BJ (cell line): ENCODE measurements at regions not wholly inside any gene's neighbourhood (a gene's known extent, or its start where the extent isn't known, plus 50 kb on each side); places are given as distances from the start of the nearest gene placed in this dataset.

Source experiments
- CTCF ChIA-PET: fragments of 350-600 bp; formaldehyde crosslinking; extraction: SDS; loops from one replicate; lab custom pipeline; 2021; ENCODE audit warnings: antibody characterized with exemption, inconsistent platforms; lab: Yijun Ruan, JAX
- POLR2A ChIA-PET: fragments of 300-600 bp; sonication (Branson Sonifier 250); formaldehyde crosslinking; extraction: SDS; loops from one replicate; lab custom pipeline; 2021; ENCODE audit warnings: antibody characterized with exemption; lab: Charles Lee
- DNase-seq: peaks from one replicate; pipeline ENCODE4 v3.0.0-alpha.2; 2011; ENCODE audit warnings: low read depth
- H3K27me3 ChIP-seq: 2 replicates; pipeline ENCODE4 v1.6.0; 2011; ENCODE audit warnings: low read length; ENCODE audit not compliant: control insufficient read depth, insufficient read depth
- H3K36me3 ChIP-seq: 2 replicates; pipeline ENCODE4 v1.5.1; 2011; ENCODE audit warnings: low read length; ENCODE audit not compliant: control insufficient read depth, insufficient read depth
- H3K4me3 ChIP-seq: 2 replicates; pipeline ENCODE4 v1.5.1; 2011; ENCODE audit warnings: low read depth, mild to moderate bottlenecking, control low read depth, low read length
- TF ChIP-seq, protein P1 (sequence below): IDR thresholded peaks from 2 replicates; pipeline ENCODE4 v1.5.1; 2011; ENCODE audit warnings: low read depth, mild to moderate bottlenecking, control low read depth, inconsistent platforms, low read length, moderate library complexity; ENCODE audit not compliant: insufficient read depth

DNA sequence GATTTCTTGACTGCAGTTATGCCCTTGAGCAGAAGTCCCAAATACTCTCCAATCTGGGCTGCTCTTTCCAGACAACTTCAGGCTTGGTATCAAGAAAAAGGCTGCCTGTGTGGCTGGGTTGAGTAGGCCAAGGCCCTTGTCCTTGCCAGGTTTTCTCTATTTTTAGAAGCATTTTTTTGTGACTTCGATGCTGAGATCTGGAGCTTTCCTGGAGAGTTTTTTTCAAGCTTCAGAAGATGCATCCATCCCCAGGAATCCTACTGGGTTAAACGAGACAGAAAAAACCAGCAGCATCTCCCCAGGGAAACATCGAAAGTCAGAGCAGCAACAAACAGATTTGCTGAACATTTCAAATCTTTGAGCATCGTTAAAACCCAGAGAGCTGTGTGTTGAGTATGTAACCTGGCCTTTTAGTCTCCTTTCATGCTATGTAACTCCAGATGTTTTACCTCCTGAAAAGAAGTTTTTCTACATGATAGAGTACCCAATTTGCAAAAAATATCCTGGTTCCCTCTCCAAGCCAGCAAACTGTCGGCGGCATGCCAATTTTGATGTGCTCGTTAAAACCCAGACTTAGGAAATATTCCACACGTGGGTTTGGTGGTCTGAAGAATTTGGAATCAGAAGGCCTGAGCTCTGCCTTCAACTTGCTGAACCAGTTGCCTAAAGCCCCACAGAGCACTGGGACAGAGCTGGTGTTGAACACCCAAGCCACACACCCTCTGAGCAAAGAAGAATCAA, 98.1 kb upstream of the ALDH1B1 start:
- CTCF ChIA-PET, result no interaction called here
- no peak for DNase-seq

GRCh38 chr9:38293022-38293421, 99.5 kb upstream of the ALDH1B1 start:
- peaks cover 2% of the 10 kb centered on the region for H3K27me3 ChIP-seq
- TF ChIP-seq, protein P1, sequence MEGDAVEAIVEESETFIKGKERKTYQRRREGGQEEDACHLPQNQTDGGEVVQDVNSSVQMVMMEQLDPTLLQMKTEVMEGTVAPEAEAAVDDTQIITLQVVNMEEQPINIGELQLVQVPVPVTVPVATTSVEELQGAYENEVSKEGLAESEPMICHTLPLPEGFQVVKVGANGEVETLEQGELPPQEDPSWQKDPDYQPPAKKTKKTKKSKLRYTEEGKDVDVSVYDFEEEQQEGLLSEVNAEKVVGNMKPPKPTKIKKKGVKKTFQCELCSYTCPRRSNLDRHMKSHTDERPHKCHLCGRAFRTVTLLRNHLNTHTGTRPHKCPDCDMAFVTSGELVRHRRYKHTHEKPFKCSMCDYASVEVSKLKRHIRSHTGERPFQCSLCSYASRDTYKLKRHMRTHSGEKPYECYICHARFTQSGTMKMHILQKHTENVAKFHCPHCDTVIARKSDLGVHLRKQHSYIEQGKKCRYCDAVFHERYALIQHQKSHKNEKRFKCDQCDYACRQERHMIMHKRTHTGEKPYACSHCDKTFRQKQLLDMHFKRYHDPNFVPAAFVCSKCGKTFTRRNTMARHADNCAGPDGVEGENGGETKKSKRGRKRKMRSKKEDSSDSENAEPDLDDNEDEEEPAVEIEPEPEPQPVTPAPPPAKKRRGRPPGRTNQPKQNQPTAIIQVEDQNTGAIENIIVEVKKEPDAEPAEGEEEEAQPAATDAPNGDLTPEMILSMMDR, result no peak
- POLR2A ChIA-PET, result no interaction called here
- H3K4me3 ChIP-seq, result no peak overlapping the region
- H3K36me3 ChIP-seq, result no peaks in the 10 kb centered on the region
- CTCF ChIA-PET, result interaction anchor here (0.6 kb wide), 1 partner anchor 60 kb away, joined by 3 read pairs; no protein-coding TSS in a partner anchor
- no peak for DNase-seq

More for the DNA sequence above, 98.1 kb upstream of the ALDH1B1 start:
- Histone ChIP-seq H3K36me3 (no peaks in the 10 kb centered on the region), H3K4me3 (no peak overlapping the region), H3K27me3 (peaks cover 6% of the 10 kb centered on the region)
- TF ChIP-seq, protein P1, result no peak
- POLR2A ChIA-PET, result no interaction called here

DNA sequence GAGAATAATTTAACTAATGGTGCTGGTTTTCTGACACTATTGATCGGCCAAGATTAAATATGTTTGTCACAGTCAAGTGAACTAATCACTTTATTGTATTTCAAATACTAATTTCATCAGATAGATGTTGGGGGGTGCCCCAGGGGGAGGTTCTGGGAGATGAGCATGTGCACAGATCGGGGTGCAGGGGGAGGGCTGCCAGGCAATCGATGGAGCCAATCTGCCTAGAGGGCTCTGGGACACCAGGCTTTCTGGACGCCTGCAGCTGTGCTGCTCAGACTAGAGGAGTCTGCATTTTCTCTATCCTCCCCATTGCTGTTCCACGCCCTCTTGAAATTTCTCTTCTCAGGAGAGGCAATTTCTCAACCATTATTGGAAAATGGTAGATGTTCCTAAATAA, 100.0 kb upstream of the ALDH1B1 start:
- DNase-seq, result no peak
- Histone ChIP-seq H3K4me3 (no peak overlapping the region), H3K36me3 (no peaks in the 10 kb centered on the region), H3K27me3 (peaks cover 2% of the 10 kb centered on the region)
- ChIA-PET POLR2A (no interaction called here), CTCF (interaction anchor here (0.7 kb wide), 1 partner anchor 228 kb away, joined by 3 read pairs; no protein-coding TSS in a partner anchor)
- TF ChIP-seq, protein P1, result no peak

DNA sequence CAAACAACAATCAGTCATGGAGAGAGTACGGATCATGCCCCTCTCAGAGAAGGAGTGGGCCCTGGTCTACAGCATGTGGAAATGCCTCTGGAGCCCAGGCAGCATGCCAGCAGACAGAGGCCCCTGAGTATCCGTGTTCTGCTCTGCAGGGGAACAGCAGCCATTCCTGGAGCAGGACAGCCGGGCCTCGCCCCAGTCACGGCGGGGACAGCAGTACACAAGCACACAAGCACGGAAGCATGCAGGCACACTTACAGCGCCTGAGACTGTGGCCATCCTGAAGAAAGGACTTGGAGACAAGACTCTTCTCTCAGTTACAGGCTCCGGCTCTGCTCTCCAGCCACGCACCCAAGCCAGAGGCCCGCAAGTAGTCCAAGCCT, 102.6 kb upstream of the ALDH1B1 start:
- TF ChIP-seq, protein P1, result no peak
- DNase-seq, result no peak
- H3K4me3 ChIP-seq, result no peak overlapping the region
- CTCF ChIA-PET, result no interaction called here
- no peaks in the 10 kb centered on the region for H3K36me3 ChIP-seq
- POLR2A ChIA-PET, result no interaction called here
- peaks cover 2% of the 10 kb centered on the region for H3K27me3 ChIP-seq

GRCh38 chr9:38289236-38289865, 103.2 kb upstream of the ALDH1B1 start:
- Histone ChIP-seq H3K27me3 (peaks cover 2% of the 10 kb centered on the region), H3K4me3 (no peak overlapping the region), H3K36me3 (no peaks in the 10 kb centered on the region)
- no peak for DNase-seq
- CTCF ChIA-PET, result no interaction called here
- POLR2A ChIA-PET, result no interaction called here
- TF ChIP-seq, protein P1, result no peak
